Transverse colon (tissue), 4 donors: ENCODE measurements at regions not wholly inside any gene's neighbourhood (a gene's known extent, or its start where the extent isn't known, plus 50 kb on each side); places are given as distances from the start of the nearest gene placed in this dataset.

Source experiments
- CTCF ChIP-seq, 5 experiments: fragments of 200-600 bp in 3 of 5; fragments of 450-650 bp in 2 of 5; sonication (generic) in 3 of 5; IDR thresholded peaks; 1 replicate in 2 of 5; 2 replicates in 3 of 5; pipeline ENCODE4 v1.5.1; 2016 to 2017; ENCODE audit warnings: antibody characterized with exemption in 5 of 5, inconsistent platforms in 3 of 5, mild to moderate bottlenecking in 2 of 5, moderate library complexity in 1 of 5
- POLR2A ChIP-seq: fragments of 450-650 bp; IDR thresholded peaks from one replicate; pipeline ENCODE4 v1.6.1; 2016; ENCODE audit warnings: antibody characterized with exemption, mild to moderate bottlenecking, moderate library complexity
- POLR2AphosphoS5 ChIP-seq, 3 donors: sonication (generic); formaldehyde crosslinking; IDR thresholded peaks; one replicate each; pipeline ENCODE4 v1.6.1; 2016; ENCODE audit warnings: antibody characterized with exemption in 3 of 3

GRCh38 chr21:41076064-41076463 lies 91.9 kb upstream of the BACE2 start:
- TF ChIP-seq CTCF (IDR thresholded peaks at IDR 0.05) (no peak), POLR2A (no peak), POLR2AphosphoS5 (IDR thresholded peaks at IDR 0.05) (no peak)
